Kidney (tissue), 13 donors: ENCODE measurements at regions not wholly inside any gene's neighbourhood (a gene's known extent, or its start where the extent isn't known, plus 50 kb on each side); places are given as distances from the start of the nearest gene placed in this dataset.

Experiments used
- DNase-seq, 5 donors: peaks; one replicate each; pipeline ENCODE4 v3.0.0-alpha.2; 2013 to 2020
- FAIRE-seq: peaks from 2 replicates; lab custom pipeline; 2012; peaks lifted over from hg19 to GRCh38; lab: Jason Lieb, UNC
- H3K27ac ChIP-seq, 2 donors: one replicate each; pipeline ENCODE4 v1.7.0; 2013; ENCODE audit warnings: low read depth in 2 of 2, low read length in 2 of 2, inconsistent platforms in 1 of 2
- H3K27me3 ChIP-seq: one replicate; pipeline ENCODE4 v1.7.1; 2013; ENCODE audit warnings: low read length, inconsistent platforms; ENCODE audit not compliant: control insufficient read depth, insufficient read depth
- H3K36me3 ChIP-seq, 3 donors: one replicate each; pipeline versions ENCODE4 v1.7.0 to v1.7.1; 2013; ENCODE audit warnings: low read length in 3 of 3, control low read depth in 1 of 3, inconsistent platforms in 1 of 3; ENCODE audit not compliant: insufficient read depth in 3 of 3, control insufficient read depth in 2 of 3
- H3K4me1 ChIP-seq, 3 donors: one replicate each; pipeline versions ENCODE4 v1.7.0 to v1.7.1; 2013; ENCODE audit warnings: low read length in 3 of 3, inconsistent platforms in 1 of 3, low read depth in 1 of 3; ENCODE audit not compliant: control insufficient read depth in 2 of 3, insufficient read depth in 2 of 3
- H3K4me3 ChIP-seq, 3 donors: one replicate each; pipeline versions ENCODE4 v1.7.0 to v1.8.1; 2013; ENCODE audit warnings: low read length in 3 of 3, control low read depth in 1 of 3, inconsistent platforms in 1 of 3
- H3K9ac ChIP-seq, 3 donors: one replicate each; pipeline versions ENCODE4 v1.7.0 to v1.7.1; 2013; ENCODE audit warnings: low read length in 3 of 3, control low read depth in 1 of 3, inconsistent platforms in 1 of 3
- H3K9me3 ChIP-seq, 3 donors: one replicate each; pipeline versions ENCODE4 v1.7.0 to v1.7.1; 2013; ENCODE audit warnings: low read length in 3 of 3, control low read depth in 1 of 3, inconsistent platforms in 1 of 3; ENCODE audit not compliant: control insufficient read depth in 2 of 3, insufficient read depth in 1 of 3
- CTCF ChIP-seq: IDR thresholded peaks from 3 replicates; pipeline ENCODE4 v1.5.1; 2012; ENCODE audit warnings: mild to moderate bottlenecking, moderate library complexity, borderline replicate concordance; ENCODE audit not compliant: insufficient read depth; ENCODE audit errors: extremely low read depth
- intact Hi-C: fragments of 100-400 bp; cut with DNase I; formaldehyde crosslinking; loops from one replicate; pipeline ENCODE4 v1.11.1; 2022
- donor health status: control.
- donor health status: control.
- donor health status: control.
- donor health status: control.
- donor health status: control.
- donor health status: DM: yes; HTN: yes; CAD: no.
- donor health status: Normal renal cell carcinoma (clear cell type).

- Histone ChIP-seq H3K9me3 (no peaks in the 10 kb centered on the region), H3K27me3 (no peaks in the 10 kb centered on the region), H3K36me3 (no peaks in the 10 kb centered on the region), H3K9ac (no peak overlapping the region), H3K4me3 (no peak overlapping the region), H3K4me1 (peaks cover 0 to 5% (median 0%) of the 10 kb centered on the region in 3 donors), H3K27ac (no peak overlapping the region)
- no peak for TF ChIP-seq CTCF
- DNase-seq (peak in 2 of 5 donors; percentile 27 to 64), FAIRE-seq (no peak)
- intact Hi-C loops, result no loop called here
Measured at GRCh38 chr7:17674943-17675608, 265.2 kb downstream of the SNX13 start.

- no peak overlapping the region for H3K27ac ChIP-seq
- FAIRE-seq (no peak), DNase-seq (no peak)
- no peaks in the 10 kb centered on the region for H3K36me3 ChIP-seq
- peaks cover 0 to 8% (median 0%) of the 10 kb centered on the region in 3 donors for H3K4me1 ChIP-seq
- H3K4me3 ChIP-seq, result no peak overlapping the region
- no peaks in the 10 kb centered on the region for H3K9me3 ChIP-seq
- no peaks in the 10 kb centered on the region for H3K27me3 ChIP-seq
- intact Hi-C loops, result no loop called here
- no peak for TF ChIP-seq CTCF
- H3K9ac ChIP-seq, result no peak overlapping the region
Measured at GRCh38 chr7:17677408-17677807, 262.9 kb downstream of the SNX13 start.

GRCh38 chr7:17678896-17679295 is 261.4 kb downstream of the SNX13 start:
- H3K27ac ChIP-seq, result no peak overlapping the region
- FAIRE-seq (no peak), DNase-seq (no peak)
- H3K36me3 ChIP-seq, result no peaks in the 10 kb centered on the region
- intact Hi-C loops, result no loop called here
- peaks cover 0 to 8% (median 0%) of the 10 kb centered on the region in 3 donors for H3K4me1 ChIP-seq
- no peaks in the 10 kb centered on the region for H3K9me3 ChIP-seq
- no peak overlapping the region for H3K9ac ChIP-seq
- H3K27me3 ChIP-seq, result no peaks in the 10 kb centered on the region
- no peak overlapping the region for H3K4me3 ChIP-seq
- no peak for TF ChIP-seq CTCF
